HFFc6 (cell line): ENCODE measurements at regions not wholly inside any gene's neighbourhood (a gene's known extent, or its start where the extent isn't known, plus 50 kb on each side); places are given as distances from the start of the nearest gene placed in this dataset.

Experiments
- DNase-seq: peaks from one replicate; pipeline ENCODE4 v3.0.0-alpha.2; 2018
- H3K27ac Mint-ChIP-seq: 2 replicates; pipeline ENCODE4 v1.8.0; 2020; ENCODE audit warnings: mild to moderate bottlenecking, mixed read lengths
- H3K27me3 Mint-ChIP-seq: 2 replicates; pipeline ENCODE4 v1.8.0; 2021; ENCODE audit warnings: mild to moderate bottlenecking, moderate library complexity, mixed read lengths; ENCODE audit not compliant: insufficient read depth
- H3K36me3 Mint-ChIP-seq: 2 replicates; pipeline ENCODE4 v1.8.0; 2021; ENCODE audit warnings: low read depth, mixed read lengths
- H3K4me1 Mint-ChIP-seq: 2 replicates; pipeline ENCODE4 v1.8.0; 2020; ENCODE audit warnings: low read depth, mixed read lengths
- H3K4me3 Mint-ChIP-seq: 2 replicates; pipeline ENCODE4 v1.8.0; 2020; ENCODE audit warnings: mild to moderate bottlenecking, moderate library complexity, mixed read lengths
- H3K9me3 Mint-ChIP-seq: 2 replicates; pipeline ENCODE4 v1.8.0; 2020; ENCODE audit warnings: mild to moderate bottlenecking, mixed read lengths
- CTCF ChIP-seq: fragments of 200-600 bp; sonication (generic); IDR thresholded peaks from 2 replicates; pipeline ENCODE4 v1.5.0; 2021; ENCODE audit warnings: antibody characterized with exemption, mild to moderate bottlenecking

- no peak for TF ChIP-seq CTCF
- H3K27me3 Mint-ChIP-seq, result no peaks in the 10 kb centered on the region
- H3K4me3 Mint-ChIP-seq, result no peak overlapping the region
- no peak for DNase-seq
- H3K27ac Mint-ChIP-seq, result no peak overlapping the region
- no peaks in the 10 kb centered on the region; the same call in 1 of the 2 replicates for H3K36me3 Mint-ChIP-seq
- H3K9me3 Mint-ChIP-seq, result peaks cover 29% of the 10 kb centered on the region
- H3K4me1 Mint-ChIP-seq, result no peaks in the 10 kb centered on the region
Measured at GRCh38 chr20:21921251-21921650, 215.8 kb downstream of the PAX1 start.

GRCh38 chr20:21920211-21920610 is 214.7 kb downstream of the PAX1 start:
- DNase-seq, result no peak
- Mint-ChIP-seq H3K4me3 (no peak overlapping the region), H3K4me1 (no peaks in the 10 kb centered on the region), H3K27ac (no peak overlapping the region), H3K36me3 (peaks cover 4% of the 10 kb centered on the region; the same call in 1 of the 2 replicates), H3K9me3 (peaks cover 33% of the 10 kb centered on the region), H3K27me3 (peaks cover 1% of the 10 kb centered on the region; the same call in 1 of the 2 replicates)
- no peak for TF ChIP-seq CTCF

GRCh38 chr20:21918398-21918797 is 212.9 kb downstream of the PAX1 start:
- H3K4me1 Mint-ChIP-seq, result no peaks in the 10 kb centered on the region
- H3K27me3 Mint-ChIP-seq, result peaks cover 1% of the 10 kb centered on the region; the same call in 1 of the 2 replicates
- H3K4me3 Mint-ChIP-seq, result no peak overlapping the region
- TF ChIP-seq CTCF, result no peak
- no peak for DNase-seq
- H3K27ac Mint-ChIP-seq, result no peak overlapping the region
- H3K36me3 Mint-ChIP-seq, result peaks cover 4% of the 10 kb centered on the region; the same call in 1 of the 2 replicates
- H3K9me3 Mint-ChIP-seq, result peaks cover 33% of the 10 kb centered on the region

- no peak for TF ChIP-seq CTCF
Measured at GRCh38 chr20:21902391-21902790, 196.9 kb downstream of the PAX1 start.

GRCh38 chr20:21901470-21902275 is 196.2 kb downstream of the PAX1 start:
- H3K4me3 Mint-ChIP-seq, result no peak overlapping the region
- no peaks in the 10 kb centered on the region; the same call in 1 of the 2 replicates for H3K27me3 Mint-ChIP-seq
- H3K36me3 Mint-ChIP-seq, result 0 out of 2 replicates have a peak, but pooled peaks cover 8% of the 10 kb centered on the region
- H3K27ac Mint-ChIP-seq, result no peak overlapping the region
- H3K9me3 Mint-ChIP-seq, result peaks cover 67% of the 10 kb centered on the region
- no peaks in the 10 kb centered on the region for H3K4me1 Mint-ChIP-seq
- no peak for TF ChIP-seq CTCF
- DNase-seq, result no peak

More at GRCh38 chr20:21902391-21902790, 196.9 kb downstream of the PAX1 start:
- Mint-ChIP-seq H3K4me1 (no peaks in the 10 kb centered on the region), H3K27me3 (no peaks in the 10 kb centered on the region; the same call in 1 of the 2 replicates), H3K9me3 (peaks cover 64% of the 10 kb centered on the region), H3K36me3 (0 out of 2 replicates have a peak, but pooled peaks cover 8% of the 10 kb centered on the region), H3K4me3 (no peak overlapping the region), H3K27ac (no peak overlapping the region)
- no peak for DNase-seq
